Transverse colon (tissue), 3 donors: ENCODE measurements at regions not wholly inside any gene's neighbourhood (a gene's known extent, or its start where the extent isn't known, plus 50 kb on each side); places are given as distances from the start of the nearest gene placed in this dataset.

ENCODE experiments used
- POLR2A ChIP-seq: fragments of 450-650 bp; IDR thresholded peaks from one replicate; pipeline ENCODE4 v1.6.1; 2016; ENCODE audit warnings: antibody characterized with exemption, mild to moderate bottlenecking, moderate library complexity
- TF ChIP-seq, protein P1 (sequence below), 5 experiments: fragments of 200-600 bp in 3 of 5; fragments of 450-650 bp in 2 of 5; sonication (generic) in 3 of 5; IDR thresholded peaks; 1 replicate in 2 of 5; 2 replicates in 3 of 5; pipeline ENCODE4 v1.5.1; 2016 to 2017; ENCODE audit warnings: antibody characterized with exemption in 5 of 5, inconsistent platforms in 3 of 5, mild to moderate bottlenecking in 2 of 5, moderate library complexity in 1 of 5

DNA sequence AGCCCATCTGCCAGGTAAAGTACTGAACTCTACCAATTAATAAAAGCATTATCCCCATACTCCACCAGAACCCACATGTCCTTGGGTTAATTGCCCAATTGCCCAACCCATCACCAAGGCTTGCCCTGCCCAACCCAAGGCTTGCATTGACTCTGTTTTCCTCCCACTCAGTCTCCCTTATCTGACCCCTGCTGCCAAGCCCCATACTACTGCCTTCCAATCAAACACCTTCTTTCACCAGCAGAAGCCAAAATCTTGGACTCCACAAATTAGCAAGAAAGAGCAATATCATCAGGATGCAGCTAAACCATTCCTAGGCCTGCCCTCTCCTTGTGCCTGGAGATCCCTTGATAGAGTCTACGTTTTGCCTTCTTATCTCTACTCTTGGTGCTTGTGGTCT, 602.9 kb downstream of the NTRK3 start:
- TF ChIP-seq, protein P1, sequence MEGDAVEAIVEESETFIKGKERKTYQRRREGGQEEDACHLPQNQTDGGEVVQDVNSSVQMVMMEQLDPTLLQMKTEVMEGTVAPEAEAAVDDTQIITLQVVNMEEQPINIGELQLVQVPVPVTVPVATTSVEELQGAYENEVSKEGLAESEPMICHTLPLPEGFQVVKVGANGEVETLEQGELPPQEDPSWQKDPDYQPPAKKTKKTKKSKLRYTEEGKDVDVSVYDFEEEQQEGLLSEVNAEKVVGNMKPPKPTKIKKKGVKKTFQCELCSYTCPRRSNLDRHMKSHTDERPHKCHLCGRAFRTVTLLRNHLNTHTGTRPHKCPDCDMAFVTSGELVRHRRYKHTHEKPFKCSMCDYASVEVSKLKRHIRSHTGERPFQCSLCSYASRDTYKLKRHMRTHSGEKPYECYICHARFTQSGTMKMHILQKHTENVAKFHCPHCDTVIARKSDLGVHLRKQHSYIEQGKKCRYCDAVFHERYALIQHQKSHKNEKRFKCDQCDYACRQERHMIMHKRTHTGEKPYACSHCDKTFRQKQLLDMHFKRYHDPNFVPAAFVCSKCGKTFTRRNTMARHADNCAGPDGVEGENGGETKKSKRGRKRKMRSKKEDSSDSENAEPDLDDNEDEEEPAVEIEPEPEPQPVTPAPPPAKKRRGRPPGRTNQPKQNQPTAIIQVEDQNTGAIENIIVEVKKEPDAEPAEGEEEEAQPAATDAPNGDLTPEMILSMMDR (IDR thresholded peaks at IDR 0.05), result no peak
- TF ChIP-seq POLR2A, result no peak
